ENCODE measurements at regions not wholly inside any gene's neighbourhood (a gene's known extent, or its start where the extent isn't known, plus 50 kb on each side); places are given as distances from the start of the nearest gene placed in this dataset.

- Histone ChIP-seq H3K4me3 (ENCODE audit: low read depth, low read length) (no peak overlapping the region), H3K27ac (ENCODE audit: low read depth, low read length) (no peak overlapping the region), H3K36me3 (ENCODE audit: control insufficient read depth, insufficient read depth, low read length) (no peaks in the 10 kb centered on the region), H3K9me3 (ENCODE audit: control insufficient read depth, insufficient read depth, low read length) (no peaks in the 10 kb centered on the region), H3K4me1 (ENCODE audit: control insufficient read depth, insufficient read depth, low read length) (no peaks in the 10 kb centered on the region), H3K27me3 (ENCODE audit: control insufficient read depth, insufficient read depth, low read length) (no peaks in the 10 kb centered on the region)
- DNase-seq (ENCODE audit: low read depth in 4 of 6, low spot score in 6 of 6) = no peak
- WGBS (ENCODE audit: insufficient coverage) = no CpG with 5 or more reads among the region's 3 CpGs
Measured at GRCh38 chr10:105605104-105605503, 964.0 kb downstream of the SORCS3 start.

GRCh38 chr10:105598207-105598606, 957.1 kb downstream of the SORCS3 start:
- DNase-seq (ENCODE audit: low read depth in 4 of 6, low spot score in 6 of 6) = no peak
- Histone ChIP-seq H3K36me3 (ENCODE audit: control insufficient read depth, insufficient read depth, low read length) (no peaks in the 10 kb centered on the region), H3K27me3 (ENCODE audit: control insufficient read depth, insufficient read depth, low read length) (no peaks in the 10 kb centered on the region), H3K27ac (ENCODE audit: low read depth, low read length) (no peak overlapping the region), H3K4me1 (ENCODE audit: control insufficient read depth, insufficient read depth, low read length) (no peaks in the 10 kb centered on the region), H3K4me3 (ENCODE audit: low read depth, low read length) (no peak overlapping the region), H3K9me3 (ENCODE audit: control insufficient read depth, insufficient read depth, low read length) (no peaks in the 10 kb centered on the region)
- WGBS (ENCODE audit: insufficient coverage) = 80% methylated on average over 1 of the region's 1 CpG

GRCh38 chr10:105597312-105597711, 956.2 kb downstream of the SORCS3 start:
- no peaks in the 10 kb centered on the region for H3K4me1 ChIP-seq (ENCODE audit: control insufficient read depth, insufficient read depth, low read length)
- WGBS (ENCODE audit: insufficient coverage) = no CpG with 5 or more reads among the region's 1 CpG
- no peak overlapping the region for H3K27ac ChIP-seq (ENCODE audit: low read depth, low read length)
- DNase-seq (ENCODE audit: low read depth in 4 of 6, low spot score in 6 of 6) = peak in 2 of 6 donors; percentile 32 to 50
- H3K4me3 ChIP-seq (ENCODE audit: low read depth, low read length) = no peak overlapping the region
- H3K27me3 ChIP-seq (ENCODE audit: control insufficient read depth, insufficient read depth, low read length) = no peaks in the 10 kb centered on the region
- no peaks in the 10 kb centered on the region for H3K9me3 ChIP-seq (ENCODE audit: control insufficient read depth, insufficient read depth, low read length)
- H3K36me3 ChIP-seq (ENCODE audit: control insufficient read depth, insufficient read depth, low read length) = no peaks in the 10 kb centered on the region

- WGBS (ENCODE audit: insufficient coverage) = no CpG with 5 or more reads among the region's 3 CpGs
- no peak overlapping the region for H3K4me3 ChIP-seq (ENCODE audit: low read depth, low read length)
- H3K27me3 ChIP-seq (ENCODE audit: control insufficient read depth, insufficient read depth, low read length) = no peaks in the 10 kb centered on the region
- peak in 1 of 6 donors; percentile 31 for DNase-seq (ENCODE audit: low read depth in 4 of 6, low spot score in 6 of 6)
- no peak overlapping the region for H3K27ac ChIP-seq (ENCODE audit: low read depth, low read length)
- H3K9me3 ChIP-seq (ENCODE audit: control insufficient read depth, insufficient read depth, low read length) = no peaks in the 10 kb centered on the region
- no peaks in the 10 kb centered on the region for H3K4me1 ChIP-seq (ENCODE audit: control insufficient read depth, insufficient read depth, low read length)
- H3K36me3 ChIP-seq (ENCODE audit: control insufficient read depth, insufficient read depth, low read length) = no peaks in the 10 kb centered on the region
Measured at GRCh38 chr10:105596749-105597148, 955.7 kb downstream of the SORCS3 start.

- no peaks in the 10 kb centered on the region for H3K9me3 ChIP-seq (ENCODE audit: control insufficient read depth, insufficient read depth, low read length)
- no CpG with 5 or more reads among the region's 2 CpGs for WGBS (ENCODE audit: insufficient coverage)
- no peaks in the 10 kb centered on the region for H3K4me1 ChIP-seq (ENCODE audit: control insufficient read depth, insufficient read depth, low read length)
- DNase-seq (ENCODE audit: low read depth in 4 of 6, low spot score in 6 of 6) = no peak
- H3K27ac ChIP-seq (ENCODE audit: low read depth, low read length) = no peak overlapping the region
- H3K27me3 ChIP-seq (ENCODE audit: control insufficient read depth, insufficient read depth, low read length) = no peaks in the 10 kb centered on the region
- H3K4me3 ChIP-seq (ENCODE audit: low read depth, low read length) = no peak overlapping the region
- H3K36me3 ChIP-seq (ENCODE audit: control insufficient read depth, insufficient read depth, low read length) = no peaks in the 10 kb centered on the region
Measured at GRCh38 chr10:105594296-105594695, 953.2 kb downstream of the SORCS3 start.

- Histone ChIP-seq H3K4me3 (ENCODE audit: low read depth, low read length) (no peak overlapping the region), H3K27ac (ENCODE audit: low read depth, low read length) (no peak overlapping the region), H3K27me3 (ENCODE audit: control insufficient read depth, insufficient read depth, low read length) (no peaks in the 10 kb centered on the region), H3K9me3 (ENCODE audit: control insufficient read depth, insufficient read depth, low read length) (no peaks in the 10 kb centered on the region), H3K4me1 (ENCODE audit: control insufficient read depth, insufficient read depth, low read length) (no peaks in the 10 kb centered on the region), H3K36me3 (ENCODE audit: control insufficient read depth, insufficient read depth, low read length) (no peaks in the 10 kb centered on the region)
- WGBS (ENCODE audit: insufficient coverage) = no CpG with 5 or more reads among the region's 1 CpG
- no peak for DNase-seq (ENCODE audit: low read depth in 4 of 6, low spot score in 6 of 6)
Measured at GRCh38 chr10:105592468-105592867, 951.4 kb downstream of the SORCS3 start.

- H3K27me3 ChIP-seq (ENCODE audit: control insufficient read depth, insufficient read depth, low read length) = no peaks in the 10 kb centered on the region
- no peaks in the 10 kb centered on the region for H3K36me3 ChIP-seq (ENCODE audit: control insufficient read depth, insufficient read depth, low read length)
- H3K4me1 ChIP-seq (ENCODE audit: control insufficient read depth, insufficient read depth, low read length) = no peaks in the 10 kb centered on the region
- H3K9me3 ChIP-seq (ENCODE audit: control insufficient read depth, insufficient read depth, low read length) = no peaks in the 10 kb centered on the region
- WGBS (ENCODE audit: insufficient coverage) = 100% methylated on average over 1 of the region's 4 CpGs
- DNase-seq (ENCODE audit: low read depth in 4 of 6, low spot score in 6 of 6) = no peak
- H3K4me3 ChIP-seq (ENCODE audit: low read depth, low read length) = no peak overlapping the region
- H3K27ac ChIP-seq (ENCODE audit: low read depth, low read length) = no peak overlapping the region
Measured at GRCh38 chr10:105586451-105587098, 945.5 kb downstream of the SORCS3 start.

- no peak overlapping the region for H3K27ac ChIP-seq (ENCODE audit: low read depth, low read length)
Measured at GRCh38 chr10:105585753-105586152, 944.7 kb downstream of the SORCS3 start.

GRCh38 chr10:105585171-105585570, 944.1 kb downstream of the SORCS3 start:
- no peak overlapping the region for H3K4me3 ChIP-seq (ENCODE audit: low read depth, low read length)
- no peaks in the 10 kb centered on the region for H3K27me3 ChIP-seq (ENCODE audit: control insufficient read depth, insufficient read depth, low read length)
- no peak for DNase-seq (ENCODE audit: low read depth in 4 of 6, low spot score in 6 of 6)
- H3K9me3 ChIP-seq (ENCODE audit: control insufficient read depth, insufficient read depth, low read length) = no peaks in the 10 kb centered on the region
- no peaks in the 10 kb centered on the region for H3K4me1 ChIP-seq (ENCODE audit: control insufficient read depth, insufficient read depth, low read length)
- no peaks in the 10 kb centered on the region for H3K36me3 ChIP-seq (ENCODE audit: control insufficient read depth, insufficient read depth, low read length)
- H3K27ac ChIP-seq (ENCODE audit: low read depth, low read length) = no peak overlapping the region

More at GRCh38 chr10:105585753-105586152, 944.7 kb downstream of the SORCS3 start:
- no peaks in the 10 kb centered on the region for H3K36me3 ChIP-seq (ENCODE audit: control insufficient read depth, insufficient read depth, low read length)
- no peak overlapping the region for H3K4me3 ChIP-seq (ENCODE audit: low read depth, low read length)
- H3K4me1 ChIP-seq (ENCODE audit: control insufficient read depth, insufficient read depth, low read length) = no peaks in the 10 kb centered on the region
- no CpG with 5 or more reads among the region's 5 CpGs for WGBS (ENCODE audit: insufficient coverage)
- H3K27me3 ChIP-seq (ENCODE audit: control insufficient read depth, insufficient read depth, low read length) = no peaks in the 10 kb centered on the region
- DNase-seq (ENCODE audit: low read depth in 4 of 6, low spot score in 6 of 6) = no peak
- H3K9me3 ChIP-seq (ENCODE audit: control insufficient read depth, insufficient read depth, low read length) = no peaks in the 10 kb centered on the region

GRCh38 chr10:105579112-105579511, 938.0 kb downstream of the SORCS3 start:
- WGBS (ENCODE audit: insufficient coverage) = 92% methylated on average over 5 of the region's 5 CpGs
- no peak overlapping the region for H3K27ac ChIP-seq (ENCODE audit: low read depth, low read length)
- no peak overlapping the region for H3K4me3 ChIP-seq (ENCODE audit: low read depth, low read length)
- no peaks in the 10 kb centered on the region for H3K27me3 ChIP-seq (ENCODE audit: control insufficient read depth, insufficient read depth, low read length)
- DNase-seq (ENCODE audit: low read depth in 4 of 6, low spot score in 6 of 6) = no peak
- no peaks in the 10 kb centered on the region for H3K9me3 ChIP-seq (ENCODE audit: control insufficient read depth, insufficient read depth, low read length)
- H3K4me1 ChIP-seq (ENCODE audit: control insufficient read depth, insufficient read depth, low read length) = no peaks in the 10 kb centered on the region
- H3K36me3 ChIP-seq (ENCODE audit: control insufficient read depth, insufficient read depth, low read length) = no peaks in the 10 kb centered on the region
